GM18868 (cell line): ENCODE measurements at regions not wholly inside any gene's neighbourhood (a gene's known extent, or its start where the extent isn't known, plus 50 kb on each side); places are given as distances from the start of the nearest gene placed in this dataset.
"Not testable (repeated sequence)": the region's sequence is repeated elsewhere in the genome, so short reads cannot be mapped to it uniquely, and the experiment has no call there.

Experiments used
- ATAC-seq: cut with Tn5 transposase; IDR thresholded peaks from one replicate; pipeline ENCODE4 v1.9.1; 2021; ENCODE audit warnings: mild to moderate bottlenecking, moderate library complexity; ENCODE audit not compliant: unreplicated experiment

DNA sequence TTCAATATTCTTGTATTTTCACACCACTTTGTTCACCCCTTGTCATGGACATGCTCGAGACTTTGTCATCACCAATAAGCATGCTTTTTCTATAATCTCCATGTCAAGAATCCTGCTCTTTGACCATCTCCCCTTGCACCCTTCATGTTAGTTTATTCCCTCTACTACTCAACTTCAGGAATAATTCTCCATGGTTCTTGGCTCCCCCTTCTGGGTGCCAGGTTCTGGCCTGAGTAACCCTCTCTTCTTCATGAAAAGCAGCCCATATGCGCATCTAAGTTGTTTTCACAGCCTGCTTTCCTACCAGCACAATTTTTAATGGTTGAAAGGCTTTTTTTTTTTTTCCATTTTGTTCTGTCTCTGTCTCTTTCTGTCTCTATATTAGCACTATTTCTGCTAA lies 160.7 kb downstream of the LEPR start:
- ATAC-seq = no peak

DNA sequence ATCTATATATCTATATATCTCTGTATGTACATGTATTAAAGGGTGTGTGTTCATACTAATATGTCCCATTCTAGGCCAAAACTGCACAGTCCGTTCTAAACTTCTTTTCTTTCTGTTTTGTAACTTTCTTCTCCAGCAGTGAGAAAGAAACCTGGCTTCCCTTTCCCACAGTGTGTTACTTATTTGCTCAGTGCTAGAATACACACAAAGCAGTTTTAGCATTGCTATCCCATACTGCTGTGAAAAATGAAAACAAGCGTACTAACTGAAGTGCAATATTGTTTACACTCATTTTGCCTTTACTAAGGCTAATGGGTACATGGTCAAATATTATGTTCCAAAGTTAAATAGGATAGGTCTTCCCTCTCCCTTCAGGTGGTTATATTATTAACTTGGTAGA lies 163.9 kb downstream of the LEPR start:
- ATAC-seq = no peak

DNA sequence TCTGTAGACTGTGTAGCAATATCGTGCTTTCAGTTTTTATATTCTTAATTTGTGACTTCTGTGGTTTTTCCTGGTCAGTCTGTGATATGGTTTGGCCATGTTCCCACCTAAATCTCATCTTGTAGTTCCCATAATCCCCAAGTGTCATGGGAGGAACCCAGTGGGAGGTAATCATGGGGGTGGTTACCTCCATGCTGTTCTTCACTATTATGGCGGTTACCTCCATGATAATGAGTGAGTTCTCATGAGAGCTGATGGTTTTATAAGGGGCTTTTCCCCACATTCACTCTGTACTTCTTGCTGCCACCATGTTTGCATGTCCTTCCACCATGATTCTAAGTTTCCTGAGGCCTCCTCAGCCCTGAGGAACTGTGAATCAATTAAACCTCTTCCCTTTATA lies 169.8 kb downstream of the LEPR start:
- ATAC-seq = no peak

DNA sequence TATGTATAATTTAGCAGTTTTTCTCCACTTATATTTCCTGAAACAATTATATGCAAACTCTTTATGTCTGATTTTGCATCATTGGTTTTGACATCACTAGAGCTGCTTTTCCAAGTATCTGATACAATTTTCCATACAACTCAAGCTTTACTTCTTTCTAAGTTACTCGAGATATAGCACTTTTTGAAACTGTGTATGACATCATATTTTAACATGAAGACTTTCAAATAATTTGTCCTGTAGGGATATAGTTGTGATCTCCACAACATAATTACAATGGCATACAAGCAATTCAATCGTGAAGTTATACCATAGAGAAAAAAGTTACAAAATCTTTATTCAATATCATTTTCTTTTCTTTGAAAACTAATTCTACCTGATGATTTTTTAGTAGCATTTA lies 173.0 kb downstream of the LEPR start:
- ATAC-seq = no peak

DNA sequence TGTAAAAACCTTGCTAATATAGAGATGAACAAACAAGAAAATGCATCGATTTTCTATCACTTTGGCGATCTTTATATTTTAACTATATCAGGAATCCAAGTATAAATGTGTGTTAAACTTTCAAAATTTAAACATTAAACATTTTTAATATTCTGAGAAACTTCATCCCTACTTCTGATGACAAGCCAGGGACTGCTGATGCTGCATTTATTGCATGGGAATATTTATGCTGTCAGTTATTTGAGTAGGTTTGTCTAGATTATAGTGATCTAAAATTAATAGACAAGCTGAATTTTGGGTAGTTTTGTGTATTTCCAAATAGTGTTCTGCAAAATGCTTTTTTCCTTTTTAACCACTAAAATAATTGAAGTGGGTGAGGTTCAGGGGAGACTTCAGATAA lies 175.3 kb downstream of the LEPR start:
- ATAC-seq = no peak

DNA sequence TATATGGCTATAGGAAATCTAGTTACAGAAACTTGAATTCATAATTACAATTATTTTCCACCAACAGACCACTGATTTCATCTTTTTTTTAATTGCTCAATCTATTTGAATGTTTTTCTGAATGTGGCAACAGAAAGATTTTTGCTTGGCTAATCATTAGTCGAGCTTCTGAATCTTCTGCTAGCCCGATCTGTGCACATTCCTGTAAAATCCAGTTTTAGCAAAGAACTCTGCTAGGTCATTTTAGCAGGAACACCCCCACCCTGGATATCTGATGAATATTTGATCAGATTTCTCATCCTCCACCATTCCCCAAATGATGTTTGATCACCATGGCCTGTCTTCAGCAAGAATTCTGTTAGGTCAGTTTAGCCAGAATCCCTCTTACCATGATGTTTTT lies 176.3 kb downstream of the LEPR start:
- ATAC-seq = no peak

DNA sequence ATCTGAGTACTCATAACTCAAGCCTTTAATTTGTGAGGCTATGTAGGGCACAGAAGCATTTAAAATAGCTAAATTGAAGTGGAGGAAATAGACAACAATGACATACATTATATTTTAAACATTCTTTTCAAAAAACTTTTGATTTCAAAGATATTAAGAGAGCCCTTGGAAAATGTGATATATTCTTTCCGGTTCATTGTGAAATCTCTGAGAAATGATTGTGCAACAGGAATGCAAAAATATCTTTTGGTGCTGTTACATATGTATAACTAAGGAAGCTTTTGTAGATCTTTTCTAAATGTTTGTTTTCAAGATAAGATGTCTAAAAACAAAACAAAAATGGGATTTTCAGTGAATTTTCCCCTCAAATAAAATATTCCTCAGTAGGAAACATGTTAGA lies 185.2 kb downstream of the LEPR start:
- ATAC-seq = no peak

DNA sequence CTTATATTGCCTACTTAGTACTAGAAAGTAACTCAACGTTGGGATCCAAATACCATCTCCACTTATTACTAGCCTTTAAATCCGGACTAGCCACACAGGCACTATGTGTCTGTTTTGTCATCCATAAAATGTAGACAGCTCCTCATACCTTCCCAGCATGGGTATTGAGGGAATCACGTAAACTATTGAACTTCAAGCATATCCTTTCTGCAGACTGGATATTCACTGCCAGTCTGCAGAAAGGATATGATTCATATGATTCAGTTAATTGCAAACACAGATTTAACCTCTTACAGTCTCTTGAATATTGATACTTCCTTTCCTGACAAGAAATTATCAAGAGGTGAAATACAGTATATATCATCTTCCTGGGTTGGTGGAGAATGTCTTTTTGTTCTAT lies 186.0 kb downstream of the LEPR start:
- no peak for ATAC-seq

DNA sequence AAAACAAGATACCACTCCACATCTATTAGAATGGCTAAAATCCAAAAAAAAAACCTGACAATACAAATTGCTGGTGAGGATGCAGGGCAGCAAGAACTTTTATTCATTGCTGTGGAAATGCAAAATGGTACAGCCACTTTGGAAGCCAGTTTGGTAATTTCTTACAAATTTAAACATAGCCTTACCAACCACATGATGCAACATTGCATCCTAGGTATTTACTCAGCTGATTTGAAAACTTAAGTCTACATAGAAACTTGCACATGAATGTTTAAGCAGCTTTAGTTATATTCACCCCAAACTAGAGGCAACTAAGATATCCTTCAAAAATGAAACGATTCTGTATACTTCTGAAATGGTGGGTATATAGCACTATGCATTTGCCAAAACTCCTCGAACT lies 178.8 kb upstream of the PDE4B start:
- no peak for ATAC-seq

DNA sequence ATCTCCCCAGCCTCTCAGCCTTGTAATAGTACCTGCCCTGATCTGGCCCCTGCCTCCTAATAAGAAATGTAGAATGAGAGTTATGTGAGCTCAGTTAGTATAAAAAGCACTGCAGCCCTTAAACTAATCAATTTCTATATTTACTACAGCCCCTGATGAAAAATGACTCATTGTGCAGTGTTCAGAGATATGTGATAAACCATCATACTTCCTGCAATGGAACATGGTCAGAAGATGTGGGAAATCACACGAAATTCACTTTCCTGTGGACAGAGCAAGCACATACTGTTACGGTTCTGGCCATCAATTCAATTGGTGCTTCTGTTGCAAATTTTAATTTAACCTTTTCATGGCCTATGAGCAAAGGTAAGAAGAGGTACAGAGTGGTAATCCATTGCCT lies 176.8 kb upstream of the PDE4B start:
- no peak for ATAC-seq

DNA sequence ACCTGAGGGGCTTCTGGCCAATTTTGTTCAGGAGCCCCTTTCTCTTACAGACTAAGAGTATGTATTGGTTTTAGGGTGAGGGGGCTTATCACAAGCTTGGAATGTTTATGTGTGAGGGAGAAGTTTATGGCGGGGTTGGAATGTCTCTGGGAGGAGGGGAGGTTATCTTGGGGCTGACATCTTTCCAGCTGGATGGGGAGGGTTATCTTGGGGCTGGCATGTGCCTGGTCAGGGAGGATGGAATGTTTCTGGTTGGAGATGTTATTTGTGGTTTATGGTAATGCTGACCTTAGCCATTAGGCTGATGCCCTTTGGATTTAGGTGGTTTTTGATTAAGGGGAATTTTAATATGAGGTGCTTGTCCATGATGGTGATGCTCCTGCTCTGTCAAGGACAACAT lies 171.0 kb upstream of the PDE4B start:
- not testable (repeated sequence) for ATAC-seq

DNA sequence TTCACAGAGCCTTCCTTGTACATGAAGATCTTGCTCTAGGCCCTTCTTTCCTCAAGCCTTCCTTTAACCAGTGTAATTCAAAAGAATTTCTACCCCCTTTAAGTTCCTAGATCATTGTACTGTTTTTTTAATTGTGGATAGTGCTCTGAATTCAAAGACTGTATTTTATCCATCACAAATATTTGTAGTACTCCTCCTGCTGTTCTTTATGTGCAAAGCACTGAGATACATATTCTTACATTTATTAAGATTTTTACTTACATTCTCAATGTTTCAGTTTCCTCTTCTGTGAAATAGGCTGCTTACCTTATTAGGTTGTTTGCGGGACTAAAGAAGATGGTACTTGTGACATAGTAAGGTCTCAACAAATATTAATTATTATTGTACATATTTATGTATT lies 168.8 kb upstream of the PDE4B start:
- no peak for ATAC-seq

DNA sequence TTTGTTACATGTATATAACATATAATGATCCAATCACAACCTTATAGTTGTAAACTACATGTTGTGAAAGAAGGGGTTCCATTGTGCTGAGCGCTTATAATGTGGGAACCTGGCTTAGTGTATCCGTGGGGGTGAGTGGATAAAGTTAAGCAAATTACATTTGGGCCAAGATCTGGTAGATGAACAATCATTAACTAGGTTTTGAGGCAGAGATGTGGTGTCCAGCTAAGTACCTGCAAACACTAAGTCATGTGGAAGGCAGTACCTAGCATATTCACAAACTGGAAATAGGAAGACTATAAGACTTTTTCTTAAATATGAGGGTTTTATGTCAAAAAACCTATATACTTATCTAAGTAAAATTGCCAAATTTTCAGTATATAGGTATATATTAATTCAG lies 167.2 kb upstream of the PDE4B start:
- no peak for ATAC-seq

DNA sequence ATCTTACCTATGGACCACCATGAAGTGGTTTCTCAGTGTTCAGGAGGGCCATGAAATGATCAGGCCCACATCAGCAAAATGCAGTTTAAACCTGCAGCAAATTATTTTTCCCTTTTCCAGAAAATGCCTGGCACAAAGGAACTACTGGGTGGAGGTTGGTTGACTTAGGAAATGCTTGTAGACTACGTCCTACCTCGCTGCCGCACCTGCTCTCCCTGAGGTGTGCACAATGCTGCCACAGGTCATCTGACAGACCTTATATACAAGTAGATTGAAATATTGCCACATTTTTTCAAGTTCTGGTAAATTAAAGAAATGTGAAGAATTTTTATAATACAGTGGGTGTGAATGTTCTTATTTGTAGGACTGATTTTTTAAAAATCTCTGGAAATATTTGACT lies 166.7 kb upstream of the PDE4B start:
- no peak for ATAC-seq

DNA sequence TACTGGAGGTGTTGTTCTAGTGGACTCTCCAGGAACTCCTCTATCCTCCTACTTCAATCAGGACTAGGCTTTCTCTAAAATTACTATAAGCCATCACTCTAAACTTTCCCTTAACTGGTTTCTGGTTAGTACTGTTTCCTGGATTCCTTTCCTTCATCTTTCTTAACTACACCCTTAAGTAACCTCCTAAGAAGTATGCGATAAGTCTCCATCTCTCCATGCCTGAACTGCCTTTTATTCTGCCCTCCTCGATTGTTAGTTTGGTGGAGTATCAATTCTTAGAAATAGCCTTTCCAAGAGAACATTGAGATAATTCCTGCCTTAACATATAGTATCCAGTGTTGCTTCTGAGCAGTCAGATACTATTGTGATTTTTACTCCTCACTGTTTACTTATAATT lies 162.9 kb upstream of the PDE4B start:
- ATAC-seq = no peak

DNA sequence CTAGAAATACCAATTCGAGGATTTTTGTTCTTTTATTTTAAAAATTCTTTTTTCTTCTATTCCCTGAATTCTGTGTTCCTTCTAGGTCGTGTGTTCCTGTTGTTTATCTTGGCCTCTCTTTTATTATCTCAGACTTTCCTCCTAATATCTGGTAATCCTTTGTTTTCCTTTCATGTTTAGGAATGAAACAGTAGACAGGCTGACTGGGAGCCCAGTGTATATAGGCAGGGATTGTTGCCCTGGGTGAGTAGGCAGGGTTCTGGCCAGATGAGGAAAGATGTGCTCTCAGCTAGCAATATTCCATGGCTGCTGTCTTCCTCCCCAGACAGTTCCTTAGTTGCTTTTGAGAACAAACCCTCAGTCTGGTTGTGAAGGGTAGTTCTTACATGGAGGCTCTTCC lies 161.8 kb upstream of the PDE4B start:
- no peak for ATAC-seq

DNA sequence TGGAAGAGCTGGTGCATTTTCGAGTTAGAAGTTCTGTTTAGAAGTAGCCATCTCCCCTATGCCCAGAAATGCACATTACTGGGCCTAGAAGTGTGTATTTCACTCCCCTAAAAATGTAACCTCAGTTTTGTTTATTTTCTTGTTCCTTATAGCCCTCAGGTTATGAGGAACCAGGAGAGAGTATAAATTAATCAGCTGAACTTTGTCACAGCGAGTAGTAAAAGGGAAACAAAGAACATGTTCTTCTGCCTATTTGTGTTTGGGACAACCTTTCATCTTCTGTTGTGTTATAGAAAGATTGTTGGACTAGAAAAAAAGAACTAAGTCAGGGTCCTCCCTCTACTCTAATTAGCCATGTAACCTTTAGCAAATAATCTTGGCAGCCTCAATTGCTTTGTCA lies 160.5 kb upstream of the PDE4B start:
- ATAC-seq = no peak

DNA sequence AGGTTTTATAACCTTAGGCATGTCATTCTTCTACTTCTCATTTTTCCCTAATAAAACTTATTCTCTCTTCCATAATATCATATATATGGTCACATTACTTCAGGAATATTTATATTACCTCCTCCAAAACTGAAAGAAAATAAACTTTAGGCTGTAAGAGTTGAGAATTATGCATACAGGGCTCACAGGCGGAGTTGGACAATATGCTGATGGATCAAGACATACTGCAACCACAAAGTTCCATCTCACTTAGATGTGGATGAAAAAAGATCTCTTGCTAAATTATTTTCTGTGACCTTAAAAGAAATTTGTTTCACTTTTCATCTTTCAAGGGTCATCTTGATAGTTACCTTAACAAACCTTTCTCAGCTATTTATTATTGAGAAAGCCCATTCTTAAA lies 152.6 kb upstream of the PDE4B start:
- ATAC-seq = no peak

DNA sequence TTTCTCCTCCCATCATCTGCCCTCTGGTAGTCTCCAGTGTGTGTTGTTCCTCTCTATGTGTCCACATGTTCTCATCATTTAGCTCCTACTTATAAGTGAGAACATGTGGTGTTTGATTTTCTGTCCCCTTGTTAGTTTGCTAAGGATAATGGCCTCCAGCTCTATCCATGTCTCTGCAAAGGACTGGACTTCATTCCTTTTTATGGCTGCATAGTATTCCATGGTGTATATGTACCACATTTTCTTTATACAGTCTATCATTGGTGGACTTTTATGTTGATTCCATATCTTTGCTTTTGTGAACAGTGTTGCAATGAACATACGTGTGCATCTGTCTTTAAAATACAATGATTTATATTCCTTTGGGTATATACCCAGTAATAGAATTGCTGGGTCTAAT lies 143.5 kb upstream of the PDE4B start:
- ATAC-seq = not testable (repeated sequence)

DNA sequence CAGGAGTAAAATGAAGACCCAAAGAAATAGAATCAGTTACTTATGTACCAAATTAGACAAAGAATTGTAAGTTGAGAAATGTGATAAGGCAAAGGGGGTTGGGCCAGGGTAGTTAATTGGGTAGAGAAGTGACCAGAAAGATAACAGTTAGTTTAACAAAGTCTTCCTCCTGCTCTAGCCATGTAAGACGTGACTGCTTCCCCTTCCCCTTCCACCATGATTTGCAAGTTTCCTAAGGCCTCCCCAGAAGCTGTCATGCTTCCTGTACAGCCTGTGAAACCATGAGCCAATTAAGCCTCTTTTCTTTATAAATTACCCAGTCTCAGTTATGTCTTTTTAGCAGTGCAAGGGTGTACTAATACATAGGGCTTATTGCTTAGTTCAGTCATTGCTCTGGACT lies 142.0 kb upstream of the PDE4B start:
- ATAC-seq = no peak

DNA sequence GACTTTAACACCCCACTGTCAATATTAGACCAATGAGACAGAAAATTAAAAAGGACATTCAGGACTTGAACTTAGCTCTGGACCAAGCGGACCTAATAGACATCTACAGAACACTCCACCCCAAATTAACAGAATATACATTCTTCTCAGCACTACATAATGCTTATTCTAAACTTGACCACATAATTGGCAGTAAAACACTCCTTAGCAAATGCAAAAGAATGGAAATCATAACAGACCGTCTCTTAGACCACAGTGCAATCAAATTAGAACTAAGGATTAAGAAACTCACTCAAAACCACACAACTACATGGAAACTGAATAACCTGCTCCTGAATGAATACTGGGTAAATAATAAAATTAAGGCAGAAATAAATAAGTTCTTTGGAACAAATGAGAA lies 138.2 kb upstream of the PDE4B start:
- not testable (repeated sequence) for ATAC-seq

DNA sequence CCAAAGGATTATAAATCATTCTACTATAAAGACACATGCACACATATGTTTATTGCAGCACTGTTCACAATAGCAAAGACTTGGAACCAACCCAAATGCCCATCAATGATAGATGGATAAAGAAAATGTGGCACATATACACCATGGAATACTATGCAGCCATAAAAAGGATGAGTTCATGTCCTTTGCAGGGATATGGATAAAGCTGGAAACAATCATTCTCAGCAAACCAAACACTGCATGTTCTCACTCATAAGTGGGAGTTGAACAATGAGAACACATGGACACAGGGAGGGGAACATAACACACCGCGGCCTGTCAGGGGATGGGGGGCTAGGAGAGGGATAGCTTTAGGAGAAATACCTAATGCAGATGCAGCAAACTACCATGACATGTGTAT lies 135.1 kb upstream of the PDE4B start:
- ATAC-seq = not testable (repeated sequence)

DNA sequence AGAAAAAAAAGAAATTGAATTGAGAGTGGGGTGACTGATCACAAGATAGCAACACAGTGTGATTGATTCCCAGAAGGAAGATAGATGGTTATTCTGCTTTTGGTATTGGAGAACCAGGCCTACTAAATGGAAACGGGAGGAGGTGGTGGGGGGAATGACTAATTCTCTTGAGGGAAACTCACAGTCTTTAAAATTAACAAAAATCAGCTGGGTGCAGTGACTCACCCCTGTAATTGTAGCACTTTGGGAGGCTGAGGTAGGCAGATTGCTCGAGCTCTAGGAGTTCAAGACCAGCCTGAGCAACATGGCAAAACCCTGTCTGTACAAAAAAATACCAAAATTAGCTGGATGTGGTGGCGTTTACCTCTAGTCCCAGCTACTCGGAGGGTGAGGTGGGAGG lies 134.6 kb upstream of the PDE4B start:
- no peak for ATAC-seq

DNA sequence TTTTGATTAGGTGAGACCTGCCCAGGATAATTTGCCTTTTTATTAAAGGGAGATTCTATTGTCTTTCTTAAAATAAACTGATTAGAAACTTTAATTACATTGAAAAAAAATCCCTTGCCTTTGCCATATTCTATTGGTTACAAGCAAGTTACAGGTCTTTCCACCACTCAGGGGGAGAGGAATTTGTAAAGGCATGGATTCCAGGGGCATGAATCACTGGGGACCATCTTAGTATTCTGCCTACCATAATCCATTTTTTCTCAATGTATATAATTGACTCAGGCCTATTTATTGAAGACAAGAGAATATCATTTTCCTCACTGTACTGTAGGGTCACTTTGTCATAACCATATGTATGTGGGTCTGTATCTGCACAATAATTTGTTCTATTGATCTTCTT lies 124.3 kb upstream of the PDE4B start:
- no peak for ATAC-seq
